Parathyroid adenoma (tissue), 2 donors: ENCODE measurements at regions not wholly inside any gene's neighbourhood (a gene's known extent, or its start where the extent isn't known, plus 50 kb on each side); places are given as distances from the start of the nearest gene placed in this dataset.

Experiments used
- H2AFZ ChIP-seq: fragments of 300-600 bp; sonication (generic); one replicate; pipeline ENCODE4 v1.7.0; 2017; ENCODE audit warnings: antibody characterized with exemption, mild to moderate bottlenecking
- H3K27ac ChIP-seq: fragments of 300-600 bp; sonication (generic); one replicate; pipeline ENCODE4 v1.7.0; 2017
- H3K27me3 ChIP-seq: fragments of 300-600 bp; sonication (generic); one replicate; pipeline ENCODE4 v1.7.0; 2017; ENCODE audit warnings: low read length; ENCODE audit not compliant: control insufficient read depth, insufficient read depth
- H3K36me3 ChIP-seq: fragments of 300-600 bp; sonication (generic); one replicate; pipeline ENCODE4 v1.7.0; 2017; ENCODE audit warnings: low read length; ENCODE audit not compliant: control insufficient read depth, insufficient read depth
- H3K4me1 ChIP-seq: fragments of 300-600 bp; sonication (generic); one replicate; pipeline ENCODE4 v1.7.0; 2017; ENCODE audit warnings: control low read depth
- H3K4me2 ChIP-seq: fragments of 300-600 bp; sonication (generic); one replicate; pipeline ENCODE4 v1.7.0; 2017; ENCODE audit warnings: low read length
- H3K4me3 ChIP-seq: fragments of 300-600 bp; sonication (generic); one replicate; pipeline ENCODE4 v1.7.0; 2017; ENCODE audit warnings: low read depth, low read length
- H3K79me2 ChIP-seq: fragments of 300-600 bp; sonication (generic); one replicate; pipeline ENCODE4 v1.7.0; 2017; ENCODE audit warnings: control low read depth
- H3K9ac ChIP-seq: fragments of 300-600 bp; sonication (generic); one replicate; pipeline ENCODE4 v1.7.0; 2017; ENCODE audit warnings: mild to moderate bottlenecking
- H3K9me3 ChIP-seq: fragments of 300-600 bp; sonication (generic); one replicate; pipeline ENCODE4 v1.7.0; 2017; ENCODE audit warnings: low read length; ENCODE audit not compliant: control insufficient read depth
- CTCF ChIP-seq: fragments of 300-600 bp; sonication (generic); IDR thresholded peaks from one replicate; pipeline ENCODE4 v1.7.0; 2017; ENCODE audit warnings: antibody characterized with exemption, mild to moderate bottlenecking
- donor health status: primary hyperparathyroidism.

GRCh38 chr2:228723599-228723998 lies 542.1 kb upstream of the SPHKAP start:
- no peak for TF ChIP-seq CTCF
- Histone ChIP-seq H3K9me3 (no peaks in the 10 kb centered on the region), H3K79me2 (no peaks in the 10 kb centered on the region), H2AFZ (no peak overlapping the region), H3K4me3 (no peak overlapping the region), H3K9ac (no peak overlapping the region), H3K4me1 (no peaks in the 10 kb centered on the region), H3K36me3 (no peaks in the 10 kb centered on the region), H3K27ac (no peak overlapping the region), H3K4me2 (no peak overlapping the region), H3K27me3 (no peaks in the 10 kb centered on the region)

DNA sequence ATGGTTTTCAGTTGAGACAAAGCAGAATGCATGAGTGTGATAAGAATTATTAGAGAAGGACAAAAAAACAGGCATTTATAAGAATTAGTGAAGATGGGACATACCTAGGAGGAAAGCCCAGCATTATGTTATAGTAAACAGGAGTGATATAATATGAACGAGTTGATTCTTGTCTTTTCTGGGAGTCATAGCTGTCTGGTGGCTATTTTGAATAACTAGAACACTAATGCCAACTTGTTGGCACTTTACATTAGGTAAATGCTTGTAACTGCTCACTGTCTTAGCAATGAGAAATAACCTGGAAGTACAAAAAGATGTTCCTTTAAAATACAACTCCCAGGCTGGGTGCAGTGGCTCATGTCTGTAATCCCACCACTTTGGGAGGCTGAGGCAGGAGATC lies 540.8 kb upstream of the SPHKAP start:
- Histone ChIP-seq H3K27ac (no peak overlapping the region), H3K9ac (no peak overlapping the region), H3K79me2 (no peaks in the 10 kb centered on the region), H3K9me3 (no peaks in the 10 kb centered on the region), H3K4me2 (no peak overlapping the region), H3K4me3 (no peak overlapping the region), H3K36me3 (no peaks in the 10 kb centered on the region), H2AFZ (no peak overlapping the region), H3K4me1 (no peaks in the 10 kb centered on the region), H3K27me3 (no peaks in the 10 kb centered on the region)
- no peak for TF ChIP-seq CTCF

DNA sequence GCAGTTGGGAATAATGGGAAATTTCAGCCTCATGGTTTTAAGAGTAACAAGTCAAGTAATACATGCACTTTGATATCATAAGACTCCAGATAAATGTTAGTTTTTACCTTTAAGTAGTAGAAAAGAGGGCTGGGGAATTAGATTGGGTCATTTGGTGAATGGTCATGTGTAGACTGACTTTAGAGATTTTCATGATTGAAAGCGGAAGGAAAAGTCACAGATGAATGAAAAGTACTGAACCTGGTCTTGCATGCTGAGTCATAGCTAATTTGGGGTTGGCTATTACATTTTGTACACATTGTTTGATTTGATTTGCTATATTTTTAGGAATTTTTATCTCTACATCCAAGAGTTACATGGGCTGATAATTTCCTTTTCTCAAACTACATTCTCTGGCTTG lies 539.4 kb upstream of the SPHKAP start:
- Histone ChIP-seq H3K4me2 (no peak overlapping the region), H3K79me2 (no peaks in the 10 kb centered on the region), H3K27ac (no peak overlapping the region), H2AFZ (no peak overlapping the region), H3K27me3 (no peaks in the 10 kb centered on the region), H3K4me1 (no peaks in the 10 kb centered on the region), H3K36me3 (no peaks in the 10 kb centered on the region), H3K4me3 (no peak overlapping the region), H3K9ac (no peak overlapping the region), H3K9me3 (no peaks in the 10 kb centered on the region)
- no peak for TF ChIP-seq CTCF

- Histone ChIP-seq H3K27me3 (no peaks in the 10 kb centered on the region), H3K9ac (no peak overlapping the region)
These were observed 528.4 kb upstream of the SPHKAP start for GRCh38 chr2:228709788-228710371.

More at GRCh38 chr2:228709788-228710371, 528.4 kb upstream of the SPHKAP start:
- Histone ChIP-seq H3K4me3 (no peak overlapping the region), H3K4me1 (no peaks in the 10 kb centered on the region), H3K9me3 (no peaks in the 10 kb centered on the region), H2AFZ (no peak overlapping the region), H3K79me2 (no peaks in the 10 kb centered on the region), H3K27ac (no peak overlapping the region), H3K4me2 (no peak overlapping the region), H3K36me3 (no peaks in the 10 kb centered on the region)
- TF ChIP-seq CTCF = no peak
